ENCODE measurements at regions not wholly inside any gene's neighbourhood (a gene's known extent, or its start where the extent isn't known, plus 50 kb on each side); places are given as distances from the start of the nearest gene placed in this dataset.
"Not testable (repeated sequence)": the region's sequence is repeated elsewhere in the genome, so short reads cannot be mapped to it uniquely, and the experiment has no call there.

- in situ Hi-C loops (cut with HindIII; ENCODE audit: low pct_unique_long_range_greater_than_20kb, low sequenced_read_pairs); DNase-seq (ENCODE audit: low read depth): not testable (repeated sequence)
Observed at GRCh38 chr3:118539820-118540447, 494.7 kb downstream of the IGSF11 start.

GRCh38 chr3:118540448-118540821 lies 494.2 kb downstream of the IGSF11 start:
- DNase-seq (ENCODE audit: low read depth); in situ Hi-C loops (cut with HindIII; ENCODE audit: low pct_unique_long_range_greater_than_20kb, low sequenced_read_pairs): not testable (repeated sequence)

GRCh38 chr3:118540826-118541225 lies 493.8 kb downstream of the IGSF11 start:
- in situ Hi-C loops (cut with HindIII; ENCODE audit: low pct_unique_long_range_greater_than_20kb, low sequenced_read_pairs), result no loop called here
- no peak for DNase-seq (ENCODE audit: low read depth)

DNA sequence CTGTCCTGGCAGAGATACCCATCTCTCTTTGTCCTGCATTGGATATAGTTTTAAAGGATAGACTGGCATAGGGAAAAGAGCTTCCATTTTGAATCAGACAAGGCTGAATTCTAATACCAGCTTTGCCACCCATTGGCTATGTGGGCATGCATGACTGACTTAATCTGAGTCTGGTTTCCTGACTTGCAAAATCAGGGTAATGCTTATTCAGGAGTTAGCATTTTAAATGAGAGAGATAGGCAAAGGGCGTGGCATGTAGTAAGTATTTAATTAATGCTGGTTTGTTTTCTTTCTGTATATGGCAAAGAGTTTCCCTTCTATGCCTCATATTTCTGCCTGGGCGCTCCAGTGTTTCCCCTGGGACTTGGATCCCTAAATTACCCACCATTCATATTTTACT lies 492.9 kb downstream of the IGSF11 start:
- in situ Hi-C loops (cut with HindIII; ENCODE audit: low pct_unique_long_range_greater_than_20kb, low sequenced_read_pairs), result no loop called here

GRCh38 chr3:118543832-118544231 lies 490.8 kb downstream of the IGSF11 start:
- in situ Hi-C loops (cut with HindIII; ENCODE audit: low pct_unique_long_range_greater_than_20kb, low sequenced_read_pairs), result no loop called here

More for the DNA sequence above, 492.9 kb downstream of the IGSF11 start:
- no peak for DNase-seq (ENCODE audit: low read depth)

DNA sequence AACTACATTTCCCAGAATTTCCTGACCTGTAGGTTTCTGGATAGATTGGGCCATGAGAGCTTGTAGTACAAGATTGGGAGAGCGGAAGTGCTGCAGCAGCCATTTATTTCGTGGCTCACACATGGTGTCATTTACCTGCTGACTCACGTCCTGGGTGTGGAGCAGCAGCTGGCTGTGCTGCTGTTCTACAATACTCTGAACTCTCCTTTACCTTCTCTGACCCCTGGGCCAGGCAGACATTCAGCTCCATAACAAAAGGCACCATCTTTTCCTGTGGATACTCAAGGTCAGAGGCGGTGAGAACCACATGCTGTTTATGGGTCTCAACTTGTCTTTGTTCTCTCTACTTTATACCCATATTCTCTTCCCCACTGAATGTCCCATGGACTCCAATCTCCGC lies 490.2 kb downstream of the IGSF11 start:
- in situ Hi-C loops (cut with HindIII; ENCODE audit: low pct_unique_long_range_greater_than_20kb, low sequenced_read_pairs), result no loop called here
- no peak for DNase-seq (ENCODE audit: low read depth)

More at GRCh38 chr3:118543832-118544231, 490.8 kb downstream of the IGSF11 start:
- DNase-seq (ENCODE audit: low read depth), result no peak

DNA sequence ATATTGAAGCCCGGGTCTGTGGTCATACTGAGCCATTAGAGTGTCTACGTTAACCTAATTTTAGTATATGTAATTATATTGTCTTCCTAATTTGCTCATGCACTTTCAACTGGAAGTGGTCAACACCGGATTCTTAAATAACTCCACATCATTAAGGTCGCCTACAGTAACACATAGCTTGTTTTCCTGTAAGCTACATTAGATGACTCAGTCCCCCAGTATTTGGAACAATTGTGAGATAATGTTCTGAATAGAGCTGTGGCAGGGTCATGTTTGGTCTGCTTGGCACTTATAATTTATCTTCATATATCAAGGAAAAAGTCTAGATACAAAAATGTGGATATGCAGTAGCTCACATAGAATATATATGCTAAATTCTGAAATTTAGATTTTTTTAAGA lies 486.2 kb downstream of the IGSF11 start:
- DNase-seq (ENCODE audit: low read depth), result no peak
- in situ Hi-C loops (cut with HindIII; ENCODE audit: low pct_unique_long_range_greater_than_20kb, low sequenced_read_pairs), result no loop called here

GRCh38 chr3:118550122-118550521 lies 484.5 kb downstream of the IGSF11 start:
- in situ Hi-C loops (cut with HindIII; ENCODE audit: low pct_unique_long_range_greater_than_20kb, low sequenced_read_pairs), result no loop called here
- no peak for DNase-seq (ENCODE audit: low read depth)

DNA sequence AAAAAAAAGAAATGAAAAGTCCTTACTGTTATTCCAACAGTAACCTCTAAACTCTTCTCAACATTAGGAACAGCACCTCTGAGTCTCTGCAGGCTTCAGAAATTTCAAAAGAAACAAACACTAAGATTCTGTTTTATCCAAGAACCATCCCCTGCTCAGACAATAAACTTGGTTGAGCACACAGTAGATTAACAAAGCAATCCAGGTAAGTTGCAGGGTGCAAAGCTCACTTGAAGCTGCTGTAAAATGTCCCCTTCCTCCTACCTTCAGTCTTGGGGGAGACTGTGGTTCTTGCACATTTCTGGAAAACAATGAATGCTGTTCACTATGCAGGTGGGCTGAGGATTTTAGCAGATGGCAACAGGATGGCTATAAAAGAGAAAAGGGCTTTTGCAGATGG lies 484.1 kb downstream of the IGSF11 start:
- in situ Hi-C loops (cut with HindIII; ENCODE audit: low pct_unique_long_range_greater_than_20kb, low sequenced_read_pairs), result no loop called here
- DNase-seq (ENCODE audit: low read depth), result no peak

- in situ Hi-C loops (cut with HindIII; ENCODE audit: low pct_unique_long_range_greater_than_20kb, low sequenced_read_pairs), result no loop called here
- DNase-seq (ENCODE audit: low read depth), result no peak
Observed at GRCh38 chr3:118554148-118554838, 480.4 kb downstream of the IGSF11 start.

DNA sequence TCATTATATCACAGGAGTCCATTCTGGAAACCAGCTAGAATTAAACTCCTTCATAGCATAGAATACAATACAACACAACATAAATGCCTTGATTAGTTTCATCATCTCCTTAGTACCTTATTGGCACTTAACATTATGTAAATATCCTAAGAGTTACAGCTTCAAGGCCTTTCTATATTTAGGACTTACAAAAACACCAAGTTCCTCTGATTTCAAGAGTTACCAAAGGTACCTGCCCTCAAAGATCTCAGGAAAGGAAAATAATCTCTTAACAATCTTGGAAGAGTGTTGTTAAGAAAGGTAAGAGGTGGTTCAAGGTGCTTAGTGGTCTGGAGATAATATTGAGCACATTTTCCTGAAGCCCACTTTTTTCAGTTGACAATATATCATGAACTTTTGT lies 477.7 kb downstream of the IGSF11 start:
- in situ Hi-C loops (cut with HindIII; ENCODE audit: low pct_unique_long_range_greater_than_20kb, low sequenced_read_pairs), result no loop called here
- no peak for DNase-seq (ENCODE audit: low read depth)

GRCh38 chr3:118557513-118557912 lies 477.1 kb downstream of the IGSF11 start:
- no peak for DNase-seq (ENCODE audit: low read depth)
- in situ Hi-C loops (cut with HindIII; ENCODE audit: low pct_unique_long_range_greater_than_20kb, low sequenced_read_pairs), result no loop called here

GRCh38 chr3:118559286-118559685 lies 475.4 kb downstream of the IGSF11 start:
- in situ Hi-C loops (cut with HindIII; ENCODE audit: low pct_unique_long_range_greater_than_20kb, low sequenced_read_pairs), result no loop called here
- no peak for DNase-seq (ENCODE audit: low read depth)

DNA sequence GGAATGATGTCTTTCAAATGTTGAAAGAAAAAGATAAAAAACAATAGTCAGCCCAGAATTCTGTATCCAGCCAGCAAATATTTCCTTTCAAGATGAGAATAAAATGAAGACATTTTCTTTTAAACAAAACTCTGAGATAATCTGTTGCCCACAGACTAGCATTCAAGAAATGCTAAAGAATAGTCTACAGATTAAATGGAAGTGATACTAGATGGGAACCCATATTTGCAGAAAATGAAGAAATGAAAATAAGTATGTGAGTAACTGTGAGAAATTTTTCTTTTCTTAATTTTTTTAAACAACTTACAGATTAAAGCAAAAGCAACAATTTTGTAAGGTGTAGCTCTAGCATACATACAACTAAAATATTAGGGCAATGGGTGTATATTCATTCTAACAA lies 469.8 kb downstream of the IGSF11 start:
- no peak for DNase-seq (ENCODE audit: low read depth)
- in situ Hi-C loops (cut with HindIII; ENCODE audit: low pct_unique_long_range_greater_than_20kb, low sequenced_read_pairs), result no loop called here

DNA sequence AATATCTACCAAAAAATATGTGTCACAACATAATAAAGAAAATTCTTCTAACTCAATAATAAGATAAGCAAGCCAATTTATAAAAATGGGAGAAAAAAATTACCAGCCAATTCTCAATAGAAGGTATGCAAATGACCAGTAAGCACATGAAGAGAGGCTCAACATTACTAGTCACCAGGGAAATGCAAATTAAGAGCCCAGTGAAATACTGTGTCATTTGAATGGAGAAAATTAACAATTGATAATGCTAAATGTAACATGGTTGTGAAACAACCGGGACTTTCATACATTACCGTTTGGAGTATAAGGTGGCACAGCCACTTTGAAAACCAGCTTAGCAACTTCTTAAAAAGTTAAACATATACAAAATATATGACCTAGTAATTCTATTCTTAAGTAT lies 460.7 kb downstream of the IGSF11 start:
- in situ Hi-C loops (cut with HindIII; ENCODE audit: low pct_unique_long_range_greater_than_20kb, low sequenced_read_pairs), result no loop called here
- no peak for DNase-seq (ENCODE audit: low read depth)

GRCh38 chr3:118577055-118577777 lies 457.4 kb downstream of the IGSF11 start:
- no peak for DNase-seq (ENCODE audit: low read depth)
- in situ Hi-C loops (cut with HindIII; ENCODE audit: low pct_unique_long_range_greater_than_20kb, low sequenced_read_pairs), result no loop called here

DNA sequence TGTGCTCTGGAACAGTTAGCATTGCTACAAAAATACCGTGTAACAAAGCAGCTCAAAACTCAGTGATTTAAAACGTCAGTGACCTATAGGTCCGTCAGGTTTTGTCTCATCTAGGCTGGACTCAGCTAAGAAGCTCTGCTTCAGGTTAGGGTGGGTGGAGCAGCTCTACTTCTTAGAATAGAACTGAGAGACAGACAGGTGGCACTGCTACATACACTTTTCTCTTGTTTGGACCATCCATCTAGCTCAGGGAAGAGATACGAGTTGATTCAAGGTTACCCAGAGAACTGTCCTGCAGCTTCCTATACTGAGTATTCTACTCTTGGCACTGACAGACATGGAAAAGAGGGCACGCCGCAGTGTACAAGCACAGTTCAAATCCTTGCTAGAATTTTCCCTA lies 456.1 kb downstream of the IGSF11 start:
- in situ Hi-C loops (cut with HindIII; ENCODE audit: low pct_unique_long_range_greater_than_20kb, low sequenced_read_pairs), result no loop called here
- DNase-seq (ENCODE audit: low read depth), result no peak

- no peak for DNase-seq (ENCODE audit: low read depth)
- in situ Hi-C loops (cut with HindIII; ENCODE audit: low pct_unique_long_range_greater_than_20kb, low sequenced_read_pairs), result no loop called here
Observed at GRCh38 chr3:118587037-118587741, 447.5 kb downstream of the IGSF11 start.

DNA sequence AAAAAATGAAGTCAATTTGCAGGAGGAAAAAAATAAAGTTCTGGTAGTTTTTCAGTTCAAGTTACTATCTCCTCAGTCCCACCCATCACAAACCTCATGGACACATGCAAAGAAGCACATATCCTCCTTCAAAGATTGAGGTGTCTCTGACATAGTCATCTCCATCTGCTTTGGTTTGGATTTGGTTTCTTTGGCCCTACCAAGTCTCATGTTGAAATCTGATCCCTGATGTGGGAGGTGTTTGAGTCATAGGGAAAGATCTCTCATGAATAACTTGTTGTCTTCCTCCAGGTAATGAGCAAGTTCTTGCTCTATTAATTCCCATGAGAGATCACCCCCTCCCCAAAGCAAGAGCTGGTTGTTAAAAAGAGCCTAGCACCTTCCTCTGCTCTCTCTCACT lies 446.8 kb downstream of the IGSF11 start:
- no peak for DNase-seq (ENCODE audit: low read depth)
- in situ Hi-C loops (cut with HindIII; ENCODE audit: low pct_unique_long_range_greater_than_20kb, low sequenced_read_pairs), result no loop called here
